ENCODE measurements at regions not wholly inside any gene's neighbourhood (a gene's known extent, or its start where the extent isn't known, plus 50 kb on each side); places are given as distances from the start of the nearest gene placed in this dataset.
A peak's percentile ranks its signal among the peaks of the same experiment; 100 is the strongest.

DNA sequence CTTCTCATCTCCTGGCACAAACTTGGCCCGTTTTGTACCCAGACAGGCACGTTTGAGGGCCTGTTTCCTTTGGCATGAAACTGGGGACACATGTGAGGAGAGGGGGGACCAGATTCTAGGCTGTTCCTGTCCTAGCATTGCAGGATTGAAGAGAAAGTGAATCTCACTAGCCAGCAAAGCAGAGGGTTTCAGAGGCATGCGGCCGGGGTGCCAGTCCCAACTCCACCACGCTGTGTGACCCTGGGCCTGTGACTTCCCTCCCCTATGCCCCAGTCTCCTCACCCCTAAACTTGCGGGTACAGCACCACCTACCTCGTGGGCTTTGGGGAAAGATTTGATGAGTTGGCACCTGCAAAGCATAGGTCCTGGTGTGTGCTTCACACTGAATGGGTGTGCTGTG lies 53.5 kb upstream of the CIBAR2 start:
- H3K27ac Mint-ChIP-seq = no peak overlapping the region
- H3K9me3 Mint-ChIP-seq (ENCODE audit: low read depth) = no peaks in the 10 kb centered on the region
- peaks cover 25% of the 10 kb centered on the region for H3K4me1 Mint-ChIP-seq (ENCODE audit: low read depth)
- H3K27me3 Mint-ChIP-seq = peaks cover 20% of the 10 kb centered on the region
- TF ChIP-seq, protein P1, sequence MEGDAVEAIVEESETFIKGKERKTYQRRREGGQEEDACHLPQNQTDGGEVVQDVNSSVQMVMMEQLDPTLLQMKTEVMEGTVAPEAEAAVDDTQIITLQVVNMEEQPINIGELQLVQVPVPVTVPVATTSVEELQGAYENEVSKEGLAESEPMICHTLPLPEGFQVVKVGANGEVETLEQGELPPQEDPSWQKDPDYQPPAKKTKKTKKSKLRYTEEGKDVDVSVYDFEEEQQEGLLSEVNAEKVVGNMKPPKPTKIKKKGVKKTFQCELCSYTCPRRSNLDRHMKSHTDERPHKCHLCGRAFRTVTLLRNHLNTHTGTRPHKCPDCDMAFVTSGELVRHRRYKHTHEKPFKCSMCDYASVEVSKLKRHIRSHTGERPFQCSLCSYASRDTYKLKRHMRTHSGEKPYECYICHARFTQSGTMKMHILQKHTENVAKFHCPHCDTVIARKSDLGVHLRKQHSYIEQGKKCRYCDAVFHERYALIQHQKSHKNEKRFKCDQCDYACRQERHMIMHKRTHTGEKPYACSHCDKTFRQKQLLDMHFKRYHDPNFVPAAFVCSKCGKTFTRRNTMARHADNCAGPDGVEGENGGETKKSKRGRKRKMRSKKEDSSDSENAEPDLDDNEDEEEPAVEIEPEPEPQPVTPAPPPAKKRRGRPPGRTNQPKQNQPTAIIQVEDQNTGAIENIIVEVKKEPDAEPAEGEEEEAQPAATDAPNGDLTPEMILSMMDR (IDR thresholded peaks at IDR 0.05; ENCODE audit: unreplicated experiment) = no peak
- no peak overlapping the region for H3K4me3 Mint-ChIP-seq (ENCODE audit: low read depth)
- H3K36me3 Mint-ChIP-seq (ENCODE audit: insufficient read depth) = no peaks in the 10 kb centered on the region
- no peak for DNase-seq (ENCODE audit: low spot score, unreplicated experiment)

DNA sequence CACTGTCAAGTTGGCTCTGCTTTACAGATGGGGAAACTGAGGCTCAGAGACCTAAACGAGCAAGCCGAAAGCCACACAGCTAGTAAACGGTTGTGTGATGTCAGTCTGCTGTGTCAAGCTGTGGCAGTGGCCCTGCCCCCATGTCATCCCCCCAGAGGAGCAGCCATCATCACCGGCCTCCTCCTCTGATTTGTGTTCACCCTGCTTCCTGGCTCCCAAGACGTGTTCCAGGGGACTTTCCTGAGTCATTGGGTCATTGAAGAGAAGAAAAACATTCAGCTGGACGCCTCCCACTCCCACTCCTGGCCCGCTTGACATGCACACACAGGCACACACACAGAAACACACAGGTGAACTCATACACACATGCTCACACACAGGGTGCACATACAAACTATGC lies 54.0 kb upstream of the CIBAR2 start:
- no peaks in the 10 kb centered on the region for H3K9me3 Mint-ChIP-seq (ENCODE audit: low read depth)
- no peak overlapping the region for H3K4me3 Mint-ChIP-seq (ENCODE audit: low read depth)
- H3K4me1 Mint-ChIP-seq (ENCODE audit: low read depth) = peaks cover 25% of the 10 kb centered on the region
- TF ChIP-seq, protein P1 (IDR thresholded peaks at IDR 0.05; ENCODE audit: unreplicated experiment) = no peak
- peaks cover 22% of the 10 kb centered on the region for H3K27me3 Mint-ChIP-seq
- no peak for DNase-seq (ENCODE audit: low spot score, unreplicated experiment)
- H3K36me3 Mint-ChIP-seq (ENCODE audit: insufficient read depth) = no peaks in the 10 kb centered on the region
- H3K27ac Mint-ChIP-seq = no peak overlapping the region

DNA sequence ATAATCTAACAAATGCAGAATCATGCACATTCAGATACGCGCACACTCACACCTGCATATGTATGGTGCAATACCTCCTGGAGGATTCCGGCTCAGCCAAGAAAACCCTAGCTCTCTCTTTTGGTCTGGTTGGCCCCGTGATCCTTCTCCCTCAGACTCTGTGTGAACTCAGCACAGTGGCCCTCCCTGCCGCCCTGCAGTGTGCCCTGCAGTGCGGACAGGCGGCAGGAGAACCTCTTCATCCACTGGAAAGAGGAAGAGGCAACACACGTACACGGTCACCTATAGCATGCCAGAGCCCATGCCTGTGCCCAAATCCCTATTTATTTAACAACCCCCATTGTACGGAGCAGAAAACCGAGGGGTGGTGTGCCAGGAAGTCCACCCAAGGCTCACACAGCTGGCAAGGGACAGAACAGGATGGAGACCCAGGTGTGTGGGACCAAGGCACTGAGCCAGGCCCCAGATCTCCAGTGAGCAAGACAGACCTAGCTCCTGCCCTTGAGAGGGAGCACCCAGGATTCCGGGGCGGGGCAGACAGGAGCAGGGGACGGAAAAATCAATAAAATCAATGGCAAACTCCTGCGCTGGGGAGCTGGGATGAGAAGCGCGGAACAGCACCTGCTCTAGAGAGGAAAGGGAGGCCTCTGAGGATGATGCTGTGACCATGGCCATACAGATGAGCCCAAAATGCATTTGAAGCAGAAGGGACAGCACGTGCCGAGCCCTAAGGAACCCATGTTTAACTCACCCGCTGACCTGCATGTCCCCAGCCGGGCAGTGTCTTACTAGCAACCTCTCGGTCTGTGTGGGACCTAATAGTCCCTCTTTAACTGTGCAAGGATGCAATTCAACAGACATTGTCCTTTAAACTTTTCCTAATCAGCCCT lies 54.7 kb upstream of the CIBAR2 start:
- H3K36me3 Mint-ChIP-seq (ENCODE audit: insufficient read depth) = no peaks in the 10 kb centered on the region
- TF ChIP-seq, protein P1 (IDR thresholded peaks at IDR 0.05; ENCODE audit: unreplicated experiment) = no peak
- peak; percentile 56 for DNase-seq (ENCODE audit: low spot score, unreplicated experiment)
- H3K27ac Mint-ChIP-seq = peak overlapping the region; percentile 67
- H3K4me1 Mint-ChIP-seq (ENCODE audit: low read depth) = peaks cover 31% of the 10 kb centered on the region
- peaks cover 28% of the 10 kb centered on the region for H3K27me3 Mint-ChIP-seq
- H3K4me3 Mint-ChIP-seq (ENCODE audit: low read depth) = no peak overlapping the region
- H3K9me3 Mint-ChIP-seq (ENCODE audit: low read depth) = no peaks in the 10 kb centered on the region

DNA sequence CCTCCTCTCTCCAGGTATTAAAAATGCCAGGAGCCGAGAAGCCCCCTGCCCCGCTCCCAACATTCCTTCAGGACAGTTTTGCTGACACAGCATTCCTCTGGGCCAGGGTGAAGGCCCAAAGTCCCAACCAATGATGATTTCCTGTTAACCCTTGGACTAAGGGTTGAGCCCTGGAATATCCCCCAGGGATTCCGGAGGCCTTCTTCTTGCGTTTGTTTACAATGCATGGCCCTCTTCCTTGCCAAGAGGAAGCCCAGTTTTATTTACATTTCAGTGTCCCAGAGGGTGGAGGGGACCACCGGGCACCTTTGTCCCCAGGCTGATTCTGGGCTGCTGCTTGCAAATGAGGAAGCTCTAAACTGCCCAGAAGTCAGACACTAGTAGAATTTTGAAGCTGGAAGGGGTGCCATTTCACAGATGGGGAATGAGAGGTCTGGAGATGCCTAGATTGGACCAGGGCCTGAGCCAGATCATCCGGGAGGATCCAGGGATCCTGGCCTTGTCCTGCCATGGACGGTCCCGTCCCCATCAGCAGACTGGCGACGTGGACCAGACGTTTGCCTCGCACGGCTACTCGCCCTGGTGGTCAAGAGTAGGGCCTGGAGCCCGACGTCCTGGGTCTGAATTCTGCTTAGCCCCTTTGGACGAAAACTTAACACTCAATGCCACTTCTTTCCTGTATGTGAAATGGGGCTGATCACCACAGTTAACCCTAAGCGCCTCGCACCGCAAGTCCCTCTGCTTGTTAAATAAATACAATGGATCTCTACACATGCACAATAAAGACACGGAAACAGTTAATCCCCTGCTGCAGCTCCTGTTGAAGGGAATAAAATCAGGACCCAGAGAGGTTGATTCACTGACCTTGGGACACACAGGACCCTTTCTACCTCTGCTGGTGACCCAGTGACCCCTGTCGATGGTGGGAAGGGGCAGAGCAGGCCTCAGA lies 55.6 kb upstream of the CIBAR2 start:
- DNase-seq (ENCODE audit: low spot score, unreplicated experiment) = no peak
- Mint-ChIP-seq H3K27me3 (peaks cover 33% of the 10 kb centered on the region), H3K27ac (peak overlapping the region; percentile 67), H3K9me3 (ENCODE audit: low read depth) (no peaks in the 10 kb centered on the region), H3K4me3 (ENCODE audit: low read depth) (peak overlapping the region; percentile 54), H3K36me3 (ENCODE audit: insufficient read depth) (no peaks in the 10 kb centered on the region), H3K4me1 (ENCODE audit: low read depth) (peaks cover 38% of the 10 kb centered on the region)
- TF ChIP-seq, protein P1 (IDR thresholded peaks at IDR 0.05; ENCODE audit: unreplicated experiment) = no peak

DNA sequence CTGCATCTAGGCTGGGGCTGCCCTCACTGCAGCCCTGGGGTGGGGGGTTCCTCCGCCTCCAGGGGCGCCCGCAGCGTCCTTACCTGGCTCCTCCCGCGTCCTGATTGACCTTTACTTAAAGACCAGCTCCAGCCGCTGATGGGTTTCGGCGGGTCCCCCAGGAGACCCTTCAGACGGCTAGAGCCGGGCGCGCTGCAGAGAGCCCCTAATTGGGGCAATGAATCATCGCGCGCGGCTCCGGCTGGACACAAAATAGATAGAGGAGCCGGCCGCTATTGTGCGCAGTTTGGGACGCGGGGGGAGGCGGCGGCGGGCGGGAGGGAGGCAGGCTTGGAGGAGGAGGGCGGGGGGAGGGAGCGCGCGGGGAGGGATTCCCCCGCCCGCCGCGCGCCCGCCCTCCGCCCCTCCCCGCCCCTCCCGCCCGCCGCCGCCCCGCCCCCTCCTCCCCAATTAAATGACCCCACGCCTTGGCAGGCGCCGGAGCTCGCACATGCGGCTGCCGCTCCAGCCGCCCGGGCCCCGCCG lies 56.5 kb upstream of the CIBAR2 start:
- no peaks in the 10 kb centered on the region for H3K9me3 Mint-ChIP-seq (ENCODE audit: low read depth)
- TF ChIP-seq, protein P1 (IDR thresholded peaks at IDR 0.05; ENCODE audit: unreplicated experiment) = no peak
- no peak for DNase-seq (ENCODE audit: low spot score, unreplicated experiment)
- no peaks in the 10 kb centered on the region for H3K36me3 Mint-ChIP-seq (ENCODE audit: insufficient read depth)
- H3K27ac Mint-ChIP-seq = no peak overlapping the region
- peak overlapping the region; percentile 71 for H3K4me3 Mint-ChIP-seq (ENCODE audit: low read depth)
- H3K27me3 Mint-ChIP-seq = peaks cover 40% of the 10 kb centered on the region
- H3K4me1 Mint-ChIP-seq (ENCODE audit: low read depth) = peaks cover 45% of the 10 kb centered on the region
